ENCODE measurements at regions not wholly inside any gene's neighbourhood (a gene's known extent, or its start where the extent isn't known, plus 50 kb on each side); places are given as distances from the start of the nearest gene placed in this dataset.

DNA sequence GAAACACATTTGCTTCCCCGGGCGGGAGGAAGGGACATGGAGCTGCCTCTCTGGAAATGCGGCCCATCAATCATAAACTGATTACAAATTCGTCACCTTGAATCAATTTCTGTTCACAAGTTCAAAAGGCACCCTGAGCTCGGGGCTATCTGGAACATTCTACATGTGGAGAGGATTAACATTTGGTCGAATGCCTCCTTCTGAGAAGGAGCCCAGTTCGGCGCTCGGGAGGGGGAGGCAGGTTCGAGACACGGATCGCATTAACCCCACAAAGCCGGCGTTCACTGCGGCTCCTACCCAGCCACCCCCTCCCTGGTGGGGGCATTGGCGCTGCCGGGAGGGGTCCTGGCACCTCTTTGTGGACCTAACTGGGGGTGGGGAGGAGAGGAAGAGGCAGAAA, 108.0 kb downstream of the CPZ start:
- no peak for DNase-seq (ENCODE audit: low spot score in 2 of 2)

DNA sequence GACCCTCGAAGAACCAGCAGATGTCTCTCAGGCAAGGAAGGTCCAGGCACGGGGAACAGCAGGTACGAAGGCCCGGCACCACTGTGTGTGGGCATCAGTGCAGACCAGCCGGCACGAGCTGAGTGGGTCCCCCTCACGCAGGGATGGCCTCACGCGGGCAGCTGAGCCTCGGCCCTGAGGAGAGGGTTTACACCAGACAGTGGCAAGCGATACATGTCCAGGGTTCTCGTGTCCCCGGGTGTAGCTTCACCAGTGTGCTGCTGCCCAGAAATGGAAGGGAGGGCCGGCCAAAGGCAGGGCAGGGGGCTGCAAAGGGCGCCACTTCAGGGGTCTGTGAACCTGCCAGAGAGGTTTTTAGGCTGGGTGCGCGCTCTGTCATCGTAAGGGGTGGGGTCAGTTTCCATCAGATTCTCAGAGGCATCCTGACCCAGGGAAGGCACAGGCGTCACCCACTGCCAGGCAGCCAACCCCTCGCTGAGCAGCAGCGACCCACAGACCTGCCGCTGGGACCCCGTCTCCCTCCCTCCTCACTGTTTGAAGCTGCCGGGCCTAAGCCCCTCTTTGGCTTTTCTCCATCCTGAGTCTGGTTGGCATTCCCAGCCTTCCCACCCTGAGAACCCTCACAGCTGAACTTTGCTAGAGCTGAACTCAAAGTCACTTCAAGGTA, 107.0 kb downstream of the CPZ start:
- intact Hi-C loops (cut with DNase I; ENCODE audit: low total_unique reads) = no loop called here
- Histone ChIP-seq H3K4me1 (no peaks in the 10 kb centered on the region), H3K27me3 (peaks cover 0 to 68% of the 10 kb centered on the region in 2 donors), H3K4me3 (no peak overlapping the region), H3K9me3 (no peaks in the 10 kb centered on the region), H3K27ac (no peak overlapping the region), H3K36me3 (no peaks in the 10 kb centered on the region)
- no peak for DNase-seq (ENCODE audit: low spot score in 2 of 2)
- TF ChIP-seq POLR2AphosphoS5 (IDR thresholded peaks at IDR 0.05) = no peak
- TF ChIP-seq POLR2A (IDR thresholded peaks at IDR 0.05) = no peak
- TF ChIP-seq, protein P1, sequence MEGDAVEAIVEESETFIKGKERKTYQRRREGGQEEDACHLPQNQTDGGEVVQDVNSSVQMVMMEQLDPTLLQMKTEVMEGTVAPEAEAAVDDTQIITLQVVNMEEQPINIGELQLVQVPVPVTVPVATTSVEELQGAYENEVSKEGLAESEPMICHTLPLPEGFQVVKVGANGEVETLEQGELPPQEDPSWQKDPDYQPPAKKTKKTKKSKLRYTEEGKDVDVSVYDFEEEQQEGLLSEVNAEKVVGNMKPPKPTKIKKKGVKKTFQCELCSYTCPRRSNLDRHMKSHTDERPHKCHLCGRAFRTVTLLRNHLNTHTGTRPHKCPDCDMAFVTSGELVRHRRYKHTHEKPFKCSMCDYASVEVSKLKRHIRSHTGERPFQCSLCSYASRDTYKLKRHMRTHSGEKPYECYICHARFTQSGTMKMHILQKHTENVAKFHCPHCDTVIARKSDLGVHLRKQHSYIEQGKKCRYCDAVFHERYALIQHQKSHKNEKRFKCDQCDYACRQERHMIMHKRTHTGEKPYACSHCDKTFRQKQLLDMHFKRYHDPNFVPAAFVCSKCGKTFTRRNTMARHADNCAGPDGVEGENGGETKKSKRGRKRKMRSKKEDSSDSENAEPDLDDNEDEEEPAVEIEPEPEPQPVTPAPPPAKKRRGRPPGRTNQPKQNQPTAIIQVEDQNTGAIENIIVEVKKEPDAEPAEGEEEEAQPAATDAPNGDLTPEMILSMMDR (IDR thresholded peaks at IDR 0.05) = no peak

More for the DNA sequence above, 108.0 kb downstream of the CPZ start:
- Histone ChIP-seq H3K9me3 (no peaks in the 10 kb centered on the region), H3K4me3 (peak overlapping the region in 2 of 3 donors; percentile 25 to 54), H3K27ac (no peak overlapping the region), H3K36me3 (no peaks in the 10 kb centered on the region), H3K27me3 (peaks cover 0 to 60% of the 10 kb centered on the region in 2 donors), H3K4me1 (no peaks in the 10 kb centered on the region)
- intact Hi-C loops (cut with DNase I; ENCODE audit: low total_unique reads) = no loop called here
- TF ChIP-seq POLR2AphosphoS5 (IDR thresholded peaks at IDR 0.05) = no peak
- TF ChIP-seq, protein P1 (IDR thresholded peaks at IDR 0.05) = no peak
- TF ChIP-seq POLR2A (IDR thresholded peaks at IDR 0.05) = no peak

DNA sequence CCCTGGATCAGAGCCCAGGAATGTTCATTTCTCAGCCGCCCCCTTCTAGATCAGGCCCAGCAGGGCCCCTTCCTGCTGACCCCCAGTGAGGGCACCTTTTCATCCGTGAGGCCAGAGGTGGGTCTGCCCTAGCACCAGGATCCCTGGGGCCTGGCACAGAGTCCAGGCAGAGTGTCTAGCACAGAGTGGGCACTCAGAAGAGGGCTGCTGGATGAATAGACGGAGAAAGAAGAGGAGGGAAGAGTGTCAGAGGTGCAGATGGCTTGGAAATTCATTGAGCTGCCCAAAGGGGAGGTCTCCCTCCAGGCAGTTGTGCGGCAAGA, 106.5 kb downstream of the CPZ start:
- DNase-seq (ENCODE audit: low spot score in 2 of 2) = no peak
- Histone ChIP-seq H3K27me3 (peaks cover 0 to 71% of the 10 kb centered on the region in 2 donors), H3K36me3 (no peaks in the 10 kb centered on the region), H3K4me3 (no peak overlapping the region), H3K4me1 (no peaks in the 10 kb centered on the region), H3K9me3 (no peaks in the 10 kb centered on the region), H3K27ac (no peak overlapping the region)
- intact Hi-C loops (cut with DNase I; ENCODE audit: low total_unique reads) = no loop called here
- TF ChIP-seq, protein P1 (IDR thresholded peaks at IDR 0.05) = no peak
- TF ChIP-seq POLR2A (IDR thresholded peaks at IDR 0.05) (no peak), POLR2AphosphoS5 (IDR thresholded peaks at IDR 0.05) (no peak)

GRCh38 chr4:8698341-8699062, 105.9 kb downstream of the CPZ start:
- no peak overlapping the region for H3K27ac ChIP-seq
- H3K36me3 ChIP-seq = no peaks in the 10 kb centered on the region
- no peak overlapping the region for H3K4me3 ChIP-seq
- no peaks in the 10 kb centered on the region for H3K4me1 ChIP-seq
- TF ChIP-seq POLR2A (IDR thresholded peaks at IDR 0.05) (no peak), POLR2AphosphoS5 (IDR thresholded peaks at IDR 0.05) (no peak)
- TF ChIP-seq, protein P1 (IDR thresholded peaks at IDR 0.05) = no peak
- intact Hi-C loops (cut with DNase I; ENCODE audit: low total_unique reads) = no loop called here
- H3K9me3 ChIP-seq = no peaks in the 10 kb centered on the region
- H3K27me3 ChIP-seq = peaks cover 0 to 71% of the 10 kb centered on the region in 2 donors
- DNase-seq (ENCODE audit: low spot score in 2 of 2) = no peak

DNA sequence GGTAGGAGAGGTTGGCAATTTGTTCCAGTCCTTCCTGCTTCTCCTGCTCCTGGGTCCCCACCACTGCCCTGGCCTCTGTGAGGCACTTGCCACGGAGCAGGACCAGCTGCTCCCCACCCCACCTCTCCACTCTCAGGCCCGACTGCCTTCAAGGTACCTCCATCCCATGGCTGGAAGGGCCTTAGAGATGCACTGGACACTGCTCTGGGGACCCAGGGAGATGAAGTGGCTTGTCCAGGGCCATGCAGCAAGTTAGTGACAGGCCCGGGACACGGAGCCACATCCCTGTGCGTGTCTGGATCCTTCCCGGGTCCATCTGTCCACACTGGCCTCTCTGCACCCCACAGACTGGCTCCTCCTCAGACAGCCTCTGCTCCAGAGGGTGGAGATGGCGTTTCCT, 105.3 kb downstream of the CPZ start:
- Histone ChIP-seq H3K4me3 (no peak overlapping the region), H3K4me1 (no peaks in the 10 kb centered on the region), H3K27ac (no peak overlapping the region), H3K9me3 (no peaks in the 10 kb centered on the region), H3K36me3 (no peaks in the 10 kb centered on the region), H3K27me3 (peaks cover 0 to 67% of the 10 kb centered on the region in 2 donors)
- no peak for DNase-seq (ENCODE audit: low spot score in 2 of 2)
- intact Hi-C loops (cut with DNase I; ENCODE audit: low total_unique reads) = no loop called here
- TF ChIP-seq, protein P1 (IDR thresholded peaks at IDR 0.05) = no peak
- TF ChIP-seq POLR2AphosphoS5 (IDR thresholded peaks at IDR 0.05) (no peak), POLR2A (IDR thresholded peaks at IDR 0.05) (no peak)

Measured in breast epithelium (tissue), 4 donors.